ENCODE measurements at regions not wholly inside any gene's neighbourhood (a gene's known extent, or its start where the extent isn't known, plus 50 kb on each side); places are given as distances from the start of the nearest gene placed in this dataset.

GRCh38 chr9:73531658-73532057 lies 380.0 kb downstream of the ANXA1 start:
- TF ChIP-seq CTCF (IDR thresholded peaks at IDR 0.05) (no peak), POLR2A (IDR thresholded peaks at IDR 0.05) (no peak)
